Fibroblast of lung (primary cell): ENCODE measurements at regions not wholly inside any gene's neighbourhood (a gene's known extent, or its start where the extent isn't known, plus 50 kb on each side); places are given as distances from the start of the nearest gene placed in this dataset.

Source experiments
- DNase-seq, 2 donors: peaks; one replicate each; pipeline versions ENCODE4 v3.0.0 to v3.0.0-alpha.2; 2010; ENCODE audit warnings: low read depth in 2 of 2
- H2AFZ ChIP-seq: 2 replicates; pipeline ENCODE4 v1.5.1; 2012; ENCODE audit warnings: low read length, control low read depth, inconsistent platforms
- H3K27ac ChIP-seq: 2 replicates; pipeline ENCODE4 v1.5.1; 2011; ENCODE audit warnings: low read length, control low read depth; ENCODE audit not compliant: insufficient read depth
- H3K27me3 ChIP-seq: 2 replicates; pipeline ENCODE4 v1.5.1; 2011; ENCODE audit warnings: mild to moderate bottlenecking, low read length; ENCODE audit not compliant: control insufficient read depth, insufficient read depth
- H3K36me3 ChIP-seq: 2 replicates; pipeline ENCODE4 v1.5.1; 2011; ENCODE audit warnings: low read length; ENCODE audit not compliant: control insufficient read depth, insufficient read depth
- H3K4me1 ChIP-seq: 2 replicates; pipeline ENCODE4 v1.5.1; 2011; ENCODE audit warnings: low read length; ENCODE audit not compliant: control insufficient read depth, insufficient read depth; ENCODE audit errors: extremely low read depth
- H3K4me2 ChIP-seq: 2 replicates; pipeline ENCODE4 v1.5.1; 2011; ENCODE audit warnings: low read length, control low read depth; ENCODE audit not compliant: insufficient read depth; ENCODE audit errors: extremely low read depth
- H3K4me3 ChIP-seq, 4 experiments: fragments of 200-600 bp in 1 of 4; sonication (generic) in 1 of 4; replicated peaks in 1 of 4; 2 replicates each; pipeline ENCODE4 v1.5.1; 2011 to 2016; ENCODE audit warnings: low read length in 4 of 4, low read depth in 3 of 4, mild to moderate bottlenecking in 3 of 4, control low read depth in 2 of 4, inconsistent platforms in 1 of 4, mixed read lengths in 1 of 4; ENCODE audit not compliant: insufficient read depth in 1 of 4; ENCODE audit errors: control extremely low read depth in 1 of 4
- H3K79me2 ChIP-seq: 2 replicates; pipeline ENCODE4 v1.5.1; 2012; ENCODE audit warnings: mild to moderate bottlenecking, low read length, inconsistent platforms; ENCODE audit not compliant: control insufficient read depth, insufficient read depth
- H3K9ac ChIP-seq: 2 replicates; pipeline ENCODE4 v1.5.1; 2011; ENCODE audit warnings: mild to moderate bottlenecking, low read length, control low read depth; ENCODE audit not compliant: insufficient read depth
- H3K9me3 ChIP-seq: 2 replicates; pipeline ENCODE4 v1.5.1; 2012; ENCODE audit warnings: low read depth, low read length; ENCODE audit not compliant: control insufficient read depth, insufficient read depth
- H4K20me1 ChIP-seq: 2 replicates; pipeline ENCODE4 v1.5.1; 2011; ENCODE audit warnings: low read length; ENCODE audit not compliant: control insufficient read depth, insufficient read depth; ENCODE audit errors: extremely low read depth
- CTCF ChIP-seq, 2 donors: IDR thresholded peaks in 1 of 2; conservative IDR thresholded peaks in 1 of 2; 1 replicate in 1 of 2; 2 replicates in 1 of 2; pipeline ENCODE4 v1.5.1; 2011 to 2012; ENCODE audit warnings: low read length in 2 of 2, control low read depth in 1 of 2, inconsistent platforms in 1 of 2, low read depth in 1 of 2, mild to moderate bottlenecking in 1 of 2
- EZH2 ChIP-seq: IDR thresholded peaks from 2 replicates; pipeline ENCODE4 v1.5.1; 2012; ENCODE audit warnings: low read length, control low read depth, mild to moderate bottlenecking; ENCODE audit errors: missing control alignments

GRCh38 chr3:103089758-103090157 is 654.9 kb downstream of the ZPLD1 start:
- no peaks in the 10 kb centered on the region for H4K20me1 ChIP-seq
- no peak overlapping the region for H3K4me2 ChIP-seq
- H3K9me3 ChIP-seq, result no peaks in the 10 kb centered on the region
- H3K4me1 ChIP-seq, result no peaks in the 10 kb centered on the region
- no peak for DNase-seq
- no peak overlapping the region for H2AFZ ChIP-seq
- TF ChIP-seq CTCF (conservative IDR thresholded peaks at IDR 0.05 in 1 of 2, IDR thresholded peaks at IDR 0.05 in 1 of 2; ENCODE audit: low read depth in 1 of 2, low read length in 2 of 2), result no peak
- no peak for TF ChIP-seq EZH2
- H3K27ac ChIP-seq, result no peak overlapping the region
- no peaks in the 10 kb centered on the region for H3K79me2 ChIP-seq
- H3K9ac ChIP-seq, result no peak overlapping the region
- H3K4me3 ChIP-seq, result no peak overlapping the region
- H3K36me3 ChIP-seq, result no peaks in the 10 kb centered on the region
- H3K27me3 ChIP-seq, result no peaks in the 10 kb centered on the region

- no peak overlapping the region for H3K4me2 ChIP-seq
- H3K27me3 ChIP-seq, result no peaks in the 10 kb centered on the region
- no peaks in the 10 kb centered on the region for H3K79me2 ChIP-seq
- H4K20me1 ChIP-seq, result no peaks in the 10 kb centered on the region
- no peak for DNase-seq
- no peaks in the 10 kb centered on the region for H3K9me3 ChIP-seq
- TF ChIP-seq CTCF (conservative IDR thresholded peaks at IDR 0.05 in 1 of 2, IDR thresholded peaks at IDR 0.05 in 1 of 2; ENCODE audit: low read depth in 1 of 2, low read length in 2 of 2) (no peak), EZH2 (no peak)
- H3K36me3 ChIP-seq, result no peaks in the 10 kb centered on the region
- no peak overlapping the region for H3K4me3 ChIP-seq
- no peak overlapping the region for H3K9ac ChIP-seq
- H2AFZ ChIP-seq, result no peak overlapping the region
- H3K27ac ChIP-seq, result no peak overlapping the region
- no peaks in the 10 kb centered on the region for H3K4me1 ChIP-seq
Measured at GRCh38 chr3:103105206-103105605, 670.4 kb downstream of the ZPLD1 start.

- no peak overlapping the region for H3K4me2 ChIP-seq
- no peaks in the 10 kb centered on the region for H4K20me1 ChIP-seq
- no peaks in the 10 kb centered on the region for H3K27me3 ChIP-seq
- DNase-seq, result no peak
- H3K9me3 ChIP-seq, result no peaks in the 10 kb centered on the region
- no peak overlapping the region for H3K4me3 ChIP-seq
- no peaks in the 10 kb centered on the region for H3K36me3 ChIP-seq
- no peaks in the 10 kb centered on the region for H3K4me1 ChIP-seq
- no peaks in the 10 kb centered on the region for H3K79me2 ChIP-seq
- no peak overlapping the region for H3K9ac ChIP-seq
- H3K27ac ChIP-seq, result no peak overlapping the region
- TF ChIP-seq EZH2 (no peak), CTCF (conservative IDR thresholded peaks at IDR 0.05 in 1 of 2, IDR thresholded peaks at IDR 0.05 in 1 of 2; ENCODE audit: low read depth in 1 of 2, low read length in 2 of 2) (no peak)
- H2AFZ ChIP-seq, result no peak overlapping the region
Measured at GRCh38 chr3:103112273-103112672, 677.5 kb downstream of the ZPLD1 start.
